Stimulated activated CD4-positive, alpha-beta T cell treated with anti-CD3 and anti-CD28 coated beads, Interleukin-15, amount 100 ng/mL, for 48 hours (primary cell): ENCODE measurements at regions not wholly inside any gene's neighbourhood (a gene's known extent, or its start where the extent isn't known, plus 50 kb on each side); places are given as distances from the start of the nearest gene placed in this dataset.

Source experiments
- DNase-seq, 2 donors: peaks; one replicate each; pipeline ENCODE4 v3.0.0-alpha.2; 2020; ENCODE audit warnings: low read depth in 2 of 2

- no peak for DNase-seq
Measured at GRCh38 chr18:6650127-6650507, 79.4 kb upstream of the ARHGAP28 start.

DNA sequence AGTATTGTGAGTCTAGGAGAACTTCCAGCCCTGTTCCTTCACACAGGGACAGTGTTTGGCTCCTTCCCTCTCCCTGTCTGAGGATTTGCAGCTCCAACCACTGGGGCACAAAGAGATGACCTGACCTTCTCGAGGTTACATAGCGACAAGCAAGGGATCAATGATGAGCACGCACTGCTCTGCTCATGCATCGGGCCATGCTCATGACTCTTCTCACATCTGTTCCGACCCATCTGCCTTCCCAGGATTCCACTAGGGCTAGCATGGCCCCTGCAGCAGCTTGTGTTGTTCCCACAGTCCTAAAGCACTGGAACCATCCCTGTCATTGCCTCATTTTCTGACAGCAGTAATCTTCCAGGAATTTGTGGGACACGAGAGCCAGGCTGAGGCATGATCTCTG is 78.8 kb upstream of the ARHGAP28 start:
- no peak for DNase-seq

GRCh38 chr18:6652098-6652497 is 77.4 kb upstream of the ARHGAP28 start:
- no peak for DNase-seq

GRCh38 chr18:6653880-6654279 is 75.6 kb upstream of the ARHGAP28 start:
- DNase-seq: no peak

DNA sequence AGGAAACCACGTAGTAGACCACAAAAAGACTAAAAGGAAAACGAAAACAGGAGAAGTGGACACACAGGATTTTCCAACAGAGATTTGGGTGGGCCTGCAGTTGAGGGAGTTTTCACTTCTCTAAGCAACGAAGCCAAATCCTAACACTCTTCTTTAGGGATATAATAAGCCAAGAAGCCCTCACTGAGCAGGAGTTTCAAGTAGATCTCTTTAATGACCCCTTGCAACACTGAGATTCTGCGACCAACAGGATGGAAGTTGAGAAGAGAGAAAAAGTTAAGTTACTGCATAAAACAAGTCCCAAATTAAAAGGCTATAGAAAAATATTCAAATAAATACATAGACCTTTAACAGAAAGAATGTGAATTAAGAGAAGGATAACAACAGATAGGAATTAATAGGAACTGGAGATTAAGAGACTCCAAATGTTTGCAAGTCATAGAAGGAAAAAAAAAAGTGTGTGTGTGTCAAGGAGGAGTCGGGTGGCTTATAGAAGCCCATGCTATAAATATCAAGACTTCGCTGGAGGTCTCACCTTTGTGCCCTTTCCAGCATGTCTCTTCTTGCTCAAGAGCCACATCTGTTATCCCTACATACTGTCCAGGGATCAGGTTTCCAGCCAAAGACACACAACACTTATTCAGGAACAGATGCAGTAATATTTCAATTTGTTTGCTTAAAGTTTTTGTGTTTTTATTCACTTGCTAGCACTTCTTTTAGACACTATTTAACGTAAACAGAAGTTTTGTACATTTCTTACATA is 69.4 kb upstream of the ARHGAP28 start:
- DNase-seq: no peak

DNA sequence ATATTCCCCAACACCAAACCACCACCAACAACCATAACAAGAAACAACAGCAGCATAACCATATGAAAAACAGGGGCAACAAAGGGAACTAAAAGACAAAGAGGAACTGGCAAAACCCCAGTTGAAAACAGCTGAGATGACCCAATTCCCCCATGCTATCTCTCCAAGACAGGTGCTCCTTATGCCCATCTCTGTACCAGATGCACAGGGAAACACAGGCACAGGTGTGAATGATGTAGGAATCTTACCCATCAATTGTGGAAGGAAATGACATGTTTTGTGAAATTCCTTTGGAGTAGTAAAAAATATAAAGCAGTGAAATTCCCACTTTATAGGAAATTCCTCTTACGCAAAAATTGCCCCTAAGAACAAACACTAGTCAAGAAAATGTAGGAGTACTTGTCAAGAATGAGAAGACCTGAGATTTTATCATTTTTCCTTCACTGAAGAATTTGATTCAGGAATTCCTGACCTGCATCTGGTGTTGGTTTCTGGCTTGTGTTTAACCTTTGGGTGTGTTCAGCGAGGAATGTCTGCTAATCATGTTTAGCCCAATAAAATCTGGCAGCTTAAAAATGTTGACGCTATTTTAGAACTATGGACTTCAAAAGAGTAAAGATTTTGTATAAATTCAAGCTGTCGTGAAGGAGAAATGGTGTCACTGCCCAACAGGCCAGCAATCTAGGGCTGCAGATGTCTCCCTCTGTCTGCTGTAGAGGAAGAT is 67.7 kb upstream of the ARHGAP28 start:
- DNase-seq: no peak

DNA sequence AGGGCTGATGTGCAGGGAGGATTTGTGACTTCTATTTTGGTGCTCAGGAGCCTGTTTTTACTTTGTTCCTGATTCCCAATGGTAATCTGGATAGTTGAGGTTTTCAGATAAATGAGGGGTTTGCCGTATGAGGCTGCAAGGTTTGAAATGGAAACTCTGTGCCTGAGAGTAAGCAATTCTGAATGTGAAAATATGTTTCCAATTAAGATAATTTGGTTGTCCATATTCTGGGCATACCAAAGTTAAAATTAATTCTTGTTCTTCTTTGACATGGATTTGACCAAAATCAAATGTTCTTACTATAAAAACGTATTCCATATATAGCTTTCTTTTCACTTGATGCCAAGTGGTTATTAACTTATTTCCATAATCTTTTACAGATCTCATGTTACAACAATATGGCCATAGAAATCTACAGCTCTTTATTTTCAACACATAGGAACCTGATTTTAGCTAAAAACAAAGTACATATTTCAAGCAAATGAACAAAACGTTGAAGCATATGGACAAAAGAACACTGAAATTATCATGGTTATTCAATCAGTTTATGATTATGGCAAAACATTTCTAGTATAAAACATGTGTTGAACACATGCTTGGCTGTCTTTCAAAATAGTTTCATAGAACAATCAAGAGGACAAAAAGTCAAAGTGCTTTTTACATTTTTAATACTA is 63.4 kb upstream of the ARHGAP28 start:
- DNase-seq: no peak

DNA sequence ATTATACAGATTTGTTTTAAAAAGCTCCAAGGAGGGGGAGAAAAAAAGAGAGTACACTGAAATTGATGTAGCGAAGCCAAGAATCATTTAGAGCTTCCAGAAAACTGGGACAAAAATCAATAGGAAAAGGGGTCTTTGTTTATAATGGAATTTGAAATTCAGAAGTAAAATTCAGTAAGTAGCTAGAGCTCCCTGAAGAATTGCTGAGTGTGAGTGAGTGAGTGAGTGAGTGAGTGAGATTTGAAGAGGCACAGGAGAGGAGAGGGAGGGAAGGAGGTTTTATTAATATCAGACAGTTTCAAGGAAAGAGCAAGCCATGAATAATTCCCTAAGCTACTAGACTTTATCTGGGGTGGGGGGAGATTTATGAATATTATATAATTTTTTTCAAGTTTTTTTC is 60.7 kb upstream of the ARHGAP28 start:
- no peak for DNase-seq

- DNase-seq: no peak
Measured at GRCh38 chr18:6672821-6673308, 56.7 kb upstream of the ARHGAP28 start.

- DNase-seq: no peak
Measured at GRCh38 chr18:6677086-6677485, 52.4 kb upstream of the ARHGAP28 start.

DNA sequence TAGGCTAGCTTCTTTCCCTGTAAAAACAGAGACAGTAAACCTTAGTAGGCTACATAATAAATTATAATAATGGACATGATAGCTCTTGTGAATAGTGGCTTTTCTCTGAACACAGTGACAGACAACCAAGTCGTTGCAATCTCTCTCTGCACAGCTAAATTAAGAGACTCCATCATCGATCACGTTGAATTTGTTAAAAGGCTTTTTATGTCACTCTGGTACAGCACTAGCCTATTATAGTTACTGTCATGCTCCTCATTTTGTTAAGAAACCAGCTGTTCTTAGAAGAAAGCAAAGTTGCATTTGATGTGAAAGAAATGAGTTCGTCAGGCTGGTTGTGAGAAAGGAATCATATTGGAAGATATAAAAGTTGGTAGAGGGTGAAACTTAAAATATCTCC is 50.3 kb upstream of the ARHGAP28 start:
- DNase-seq: no peak
